Right lobe of liver (tissue), 4 donors: ENCODE measurements at regions not wholly inside any gene's neighbourhood (a gene's known extent, or its start where the extent isn't known, plus 50 kb on each side); places are given as distances from the start of the nearest gene placed in this dataset.

Experiments used
- POLR2A ChIP-seq: fragments of 450-650 bp; IDR thresholded peaks from one replicate; pipeline ENCODE4 v1.6.1; 2017; ENCODE audit warnings: antibody characterized with exemption, mild to moderate bottlenecking
- TF ChIP-seq, protein P1 (sequence below), 4 donors: fragments of 200-600 bp in 3 of 4; fragments of 450-650 bp in 1 of 4; IDR thresholded peaks; one replicate each; pipeline versions ENCODE4 v1.5.1 to v1.8.0; 2016 to 2022; ENCODE audit warnings: antibody characterized with exemption in 4 of 4, mild to moderate bottlenecking in 2 of 4
- donor health status: DM: no; HTN: no; CAD: no.
- donor health status: DM: no; HTN: no; CAD: no.
- donor health status: DM: no; HTN: yes; CAD: no.

DNA sequence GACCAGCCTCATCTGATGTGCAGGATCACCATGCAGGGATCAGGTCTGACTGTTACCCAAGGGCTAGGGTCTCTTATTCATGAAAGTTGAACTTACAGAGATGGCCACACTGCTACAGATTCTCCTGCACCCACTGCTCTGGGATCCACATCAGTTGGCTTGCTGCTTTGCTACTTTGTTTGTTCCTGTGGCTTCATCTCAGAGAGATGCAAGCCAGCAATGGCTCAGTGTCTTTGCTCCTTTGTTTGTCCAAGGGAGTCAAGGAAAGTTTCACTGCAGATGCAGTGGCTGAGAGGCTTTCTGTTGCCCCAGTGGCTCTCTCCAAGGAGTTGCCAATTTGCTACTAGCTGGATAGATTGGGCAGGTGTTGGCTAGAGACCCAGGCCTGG, 70.3 kb upstream of the UGT2B7 start:
- TF ChIP-seq, protein P1, sequence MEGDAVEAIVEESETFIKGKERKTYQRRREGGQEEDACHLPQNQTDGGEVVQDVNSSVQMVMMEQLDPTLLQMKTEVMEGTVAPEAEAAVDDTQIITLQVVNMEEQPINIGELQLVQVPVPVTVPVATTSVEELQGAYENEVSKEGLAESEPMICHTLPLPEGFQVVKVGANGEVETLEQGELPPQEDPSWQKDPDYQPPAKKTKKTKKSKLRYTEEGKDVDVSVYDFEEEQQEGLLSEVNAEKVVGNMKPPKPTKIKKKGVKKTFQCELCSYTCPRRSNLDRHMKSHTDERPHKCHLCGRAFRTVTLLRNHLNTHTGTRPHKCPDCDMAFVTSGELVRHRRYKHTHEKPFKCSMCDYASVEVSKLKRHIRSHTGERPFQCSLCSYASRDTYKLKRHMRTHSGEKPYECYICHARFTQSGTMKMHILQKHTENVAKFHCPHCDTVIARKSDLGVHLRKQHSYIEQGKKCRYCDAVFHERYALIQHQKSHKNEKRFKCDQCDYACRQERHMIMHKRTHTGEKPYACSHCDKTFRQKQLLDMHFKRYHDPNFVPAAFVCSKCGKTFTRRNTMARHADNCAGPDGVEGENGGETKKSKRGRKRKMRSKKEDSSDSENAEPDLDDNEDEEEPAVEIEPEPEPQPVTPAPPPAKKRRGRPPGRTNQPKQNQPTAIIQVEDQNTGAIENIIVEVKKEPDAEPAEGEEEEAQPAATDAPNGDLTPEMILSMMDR (IDR thresholded peaks at IDR 0.05) = no peak
- no peak for TF ChIP-seq POLR2A
